ENCODE measurements at regions not wholly inside any gene's neighbourhood (a gene's known extent, or its start where the extent isn't known, plus 50 kb on each side); places are given as distances from the start of the nearest gene placed in this dataset.
"Not testable (repeated sequence)": the region's sequence is repeated elsewhere in the genome, so short reads cannot be mapped to it uniquely, and the experiment has no call there.

- no peak for DNase-seq (ENCODE audit: low read depth in 2 of 3, low spot score in 1 of 3)
Observed at GRCh38 chr4:126404549-126404948, 1089.8 kb downstream of the FAT4 start.

GRCh38 chr4:126405369-126405982 is 1090.7 kb downstream of the FAT4 start:
- no peak for DNase-seq (ENCODE audit: low read depth in 2 of 3, low spot score in 1 of 3)

- DNase-seq (ENCODE audit: low read depth in 2 of 3, low spot score in 1 of 3) = no peak
Observed at GRCh38 chr4:126409746-126410145, 1095.0 kb downstream of the FAT4 start.

- DNase-seq (ENCODE audit: low read depth in 2 of 3, low spot score in 1 of 3) = no peak
Observed at GRCh38 chr4:126411047-126411446, 1096.3 kb downstream of the FAT4 start.

- not testable (repeated sequence) for DNase-seq (ENCODE audit: low read depth in 2 of 3, low spot score in 1 of 3)
Observed at GRCh38 chr4:126412310-126412709, 1097.6 kb downstream of the FAT4 start.

- DNase-seq (ENCODE audit: low read depth in 2 of 3, low spot score in 1 of 3) = no peak
Observed at GRCh38 chr4:126414741-126415140, 1100.0 kb downstream of the FAT4 start.

- no peak for DNase-seq (ENCODE audit: low read depth in 2 of 3, low spot score in 1 of 3)
Observed at GRCh38 chr4:126419266-126419665, 1104.5 kb downstream of the FAT4 start.

GRCh38 chr4:126427853-126428252 is 1113.1 kb downstream of the FAT4 start:
- DNase-seq (ENCODE audit: low read depth in 2 of 3, low spot score in 1 of 3) = no peak

- DNase-seq (ENCODE audit: low read depth in 2 of 3, low spot score in 1 of 3) = no peak
Observed at GRCh38 chr4:126431049-126431448, 1116.3 kb downstream of the FAT4 start.

GRCh38 chr4:126435491-126435890 is 1120.7 kb downstream of the FAT4 start:
- no peak for DNase-seq (ENCODE audit: low read depth in 2 of 3, low spot score in 1 of 3)

- DNase-seq (ENCODE audit: low read depth in 2 of 3, low spot score in 1 of 3) = no peak
Observed at GRCh38 chr4:126440297-126440696, 1125.5 kb downstream of the FAT4 start.

GRCh38 chr4:126441173-126442035 is 1126.6 kb downstream of the FAT4 start:
- no peak for DNase-seq (ENCODE audit: low read depth in 2 of 3, low spot score in 1 of 3)

GRCh38 chr4:126445596-126445995 is 1130.8 kb downstream of the FAT4 start:
- no peak for DNase-seq (ENCODE audit: low read depth in 2 of 3, low spot score in 1 of 3)

GRCh38 chr4:126446917-126447316 is 1132.2 kb downstream of the FAT4 start:
- no peak for DNase-seq (ENCODE audit: low read depth in 2 of 3, low spot score in 1 of 3)

GRCh38 chr4:126448086-126448845 is 1133.5 kb downstream of the FAT4 start:
- no peak for DNase-seq (ENCODE audit: low read depth in 2 of 3, low spot score in 1 of 3)

GRCh38 chr4:126451237-126451873 is 1136.6 kb downstream of the FAT4 start:
- DNase-seq (ENCODE audit: low read depth in 2 of 3, low spot score in 1 of 3) = no peak

GRCh38 chr4:126455865-126456264 is 1141.1 kb downstream of the FAT4 start:
- DNase-seq (ENCODE audit: low read depth in 2 of 3, low spot score in 1 of 3) = no peak

- DNase-seq (ENCODE audit: low read depth in 2 of 3, low spot score in 1 of 3) = no peak
Observed at GRCh38 chr4:126458993-126459392, 1144.2 kb downstream of the FAT4 start.

GRCh38 chr4:126465341-126465740 is 1150.6 kb downstream of the FAT4 start:
- DNase-seq (ENCODE audit: low read depth in 2 of 3, low spot score in 1 of 3) = no peak

GRCh38 chr4:126466848-126467247 is 1152.1 kb downstream of the FAT4 start:
- DNase-seq (ENCODE audit: low read depth in 2 of 3, low spot score in 1 of 3) = no peak

GRCh38 chr4:126468144-126468543 is 1153.4 kb downstream of the FAT4 start:
- DNase-seq (ENCODE audit: low read depth in 2 of 3, low spot score in 1 of 3) = no peak

All from stimulated activated CD4-positive, alpha-beta T cell treated with anti-CD3 and anti-CD28 coated beads, Interleukin-12 subunit alpha, Interleukin-12 subunit beta, amount 100 ng/mL, for 48 hours (primary cell).